PC-3 (cell line): ENCODE measurements at regions not wholly inside any gene's neighbourhood (a gene's known extent, or its start where the extent isn't known, plus 50 kb on each side); places are given as distances from the start of the nearest gene placed in this dataset.

ENCODE experiments used
- ATAC-seq: fragments of 200-7000 bp; cut with Tn5 transposase; 2 replicates; pipeline ENCODE4 v1.9.1; 2020; ENCODE audit warnings: mild to moderate bottlenecking, moderate library complexity
- BruUV-seq: library from RNA; stranded (reverse); fragments of 400-500 nt; replicated peaks from 2 replicates; lab custom pipeline; 2021; lab: Mats Ljungman, UMichigan
- CTCF ChIA-PET: fragments of 300-600 bp; sonication (Branson Sonifier 250); formaldehyde crosslinking; loops from one replicate; lab custom pipeline; 2022; ENCODE audit warnings: antibody characterized with exemption; lab: Charles Lee
- POLR2A ChIA-PET: fragments of 300-600 bp; sonication (Branson Sonifier 250); formaldehyde crosslinking; loops from one replicate; lab custom pipeline; 2022; ENCODE audit warnings: antibody characterized with exemption; ENCODE audit not compliant: unreplicated experiment; lab: Charles Lee
- DNase-seq: peaks from one replicate; pipeline ENCODE4 v3.0.0-alpha.2; 2015
- H2AFZ ChIP-seq: fragments of 300-600 bp; sonication (generic); 2 replicates; pipeline ENCODE4 v1.6.0; 2016; ENCODE audit warnings: antibody characterized with exemption, low read length
- H3F3A ChIP-seq: fragments of 300-600 bp; sonication (generic); one replicate; pipeline ENCODE4 v1.6.0; 2017; ENCODE audit warnings: antibody characterized with exemption, low read length, control low read depth, mild to moderate bottlenecking; ENCODE audit not compliant: unreplicated experiment
- H3K27ac ChIP-seq: fragments of 300-600 bp; sonication (generic); 2 replicates; pipeline ENCODE4 v1.5.1; 2016; ENCODE audit warnings: mild to moderate bottlenecking, low read length
- H3K27me3 ChIP-seq: fragments of 300-600 bp; sonication (generic); 2 replicates; pipeline ENCODE4 v1.6.1; 2016; ENCODE audit warnings: low read length, mixed read lengths
- H3K36me3 ChIP-seq: fragments of 300-600 bp; sonication (generic); 2 replicates; pipeline ENCODE4 v1.6.1; 2016; ENCODE audit warnings: low read depth, mixed run types, low read length, mixed read lengths
- H3K4me1 ChIP-seq: fragments of 300-600 bp; sonication (generic); 2 replicates; pipeline ENCODE4 v1.5.1; 2016; ENCODE audit warnings: low read length; ENCODE audit not compliant: insufficient read depth
- H3K4me2 ChIP-seq: fragments of 300-600 bp; sonication (generic); 2 replicates; pipeline ENCODE4 v1.6.0; 2016; ENCODE audit warnings: low read length
- H3K4me3 ChIP-seq: fragments of 300-600 bp; sonication (generic); 2 replicates; pipeline ENCODE4 v1.5.1; 2016; ENCODE audit warnings: mild to moderate bottlenecking, low read length, mixed read lengths
- H3K79me2 ChIP-seq: fragments of 300-600 bp; sonication (generic); 2 replicates; pipeline ENCODE4 v1.6.1; 2017; ENCODE audit warnings: low read length, mixed read lengths
- H3K9ac ChIP-seq: fragments of 300-600 bp; sonication (generic); 2 replicates; pipeline ENCODE4 v1.6.0; 2016; ENCODE audit warnings: mild to moderate bottlenecking, low read length
- H3K9me2 ChIP-seq: fragments of 300-600 bp; sonication (generic); replicated peaks from 2 replicates; pipeline ENCODE4 v1.6.1; 2016; ENCODE audit warnings: mixed run types, low read length, mixed read lengths
- H3K9me3 ChIP-seq: fragments of 300-600 bp; sonication (generic); 2 replicates; pipeline ENCODE4 v1.6.1; 2016; ENCODE audit warnings: low read length, mixed read lengths
- H4K20me1 ChIP-seq: fragments of 300-600 bp; sonication (generic); 2 replicates; pipeline ENCODE4 v1.6.1; 2016; ENCODE audit warnings: low read length, mixed read lengths
- CTCF ChIP-seq: fragments of 300-600 bp; sonication (generic); conservative IDR thresholded peaks from 2 replicates; pipeline ENCODE4 v1.5.1; 2017; ENCODE audit warnings: antibody characterized with exemption, low read depth, mild to moderate bottlenecking, low read length
- EZH2 ChIP-seq: fragments of 300-600 bp; sonication (generic); IDR thresholded peaks from one replicate; pipeline ENCODE4 v1.6.1; 2017; ENCODE audit warnings: antibody characterized with exemption, mild to moderate bottlenecking, low read length; ENCODE audit not compliant: unreplicated experiment
- EZH2phosphoT487 ChIP-seq: fragments of 300-600 bp; sonication (generic); IDR thresholded peaks from 2 replicates; pipeline ENCODE4 v1.6.1; 2018; ENCODE audit warnings: mild to moderate bottlenecking, antibody characterized with exemption, low read length, borderline replicate concordance
- intact Hi-C: fragments of 100-400 bp; cut with micrococcal nuclease; formaldehyde crosslinking; loops from 2 replicates; pipeline ENCODE4 v1.9.0; 2023

- DNase-seq (no peak), ATAC-seq (no peak)
- Histone ChIP-seq H3K4me2 (no peak overlapping the region), H4K20me1 (no peaks in the 10 kb centered on the region), H3K27ac (no peak overlapping the region), H3K36me3 (no peaks in the 10 kb centered on the region), H3K4me1 (no peaks in the 10 kb centered on the region), H3K27me3 (no peaks in the 10 kb centered on the region), H3K4me3 (no peak overlapping the region), H3K9me3 (no peaks in the 10 kb centered on the region), H3K79me2 (no peaks in the 10 kb centered on the region), H3K9ac (no peak overlapping the region), H2AFZ (no peak overlapping the region), H3F3A (no peaks in the 10 kb centered on the region), H3K9me2 (no peaks in the 10 kb centered on the region)
- CTCF ChIA-PET: no interaction called here
- TF ChIP-seq EZH2phosphoT487 (no peak), CTCF (no peak), EZH2 (no peak)
- POLR2A ChIA-PET: no interaction called here
- BruUV-seq: no TSS peak
- intact Hi-C loops: no loop called here
Measured at GRCh38 chr9:96128880-96129279, 173.1 kb downstream of the HSD17B3 start.

- no peak for DNase-seq
- Histone ChIP-seq H4K20me1 (no peaks in the 10 kb centered on the region), H3K27ac (no peak overlapping the region), H3K4me1 (no peaks in the 10 kb centered on the region), H3K4me2 (no peak overlapping the region), H3K36me3 (no peaks in the 10 kb centered on the region), H3K9ac (no peak overlapping the region), H2AFZ (no peak overlapping the region), H3K9me3 (no peaks in the 10 kb centered on the region), H3K27me3 (no peaks in the 10 kb centered on the region), H3F3A (no peaks in the 10 kb centered on the region), H3K9me2 (no peaks in the 10 kb centered on the region), H3K4me3 (no peak overlapping the region), H3K79me2 (no peaks in the 10 kb centered on the region)
- ChIA-PET CTCF (no interaction called here), POLR2A (no interaction called here)
- TF ChIP-seq EZH2phosphoT487: no peak
- no peak for TF ChIP-seq CTCF
- no peak for TF ChIP-seq EZH2
- no peak for ATAC-seq
- BruUV-seq: no TSS peak
- intact Hi-C loops: no loop called here
Measured at GRCh38 chr9:96126321-96126881, 175.6 kb downstream of the HSD17B3 start.

GRCh38 chr9:96125624-96126023 lies 176.4 kb downstream of the HSD17B3 start:
- POLR2A ChIA-PET: no interaction called here

More at GRCh38 chr9:96125624-96126023, 176.4 kb downstream of the HSD17B3 start:
- no peaks in the 10 kb centered on the region for H3K79me2 ChIP-seq
- intact Hi-C loops: no loop called here
- no peak overlapping the region for H3K4me3 ChIP-seq
- no peaks in the 10 kb centered on the region for H3K27me3 ChIP-seq
- H3K9me2 ChIP-seq: no peaks in the 10 kb centered on the region
- CTCF ChIA-PET: no interaction called here
- TF ChIP-seq EZH2phosphoT487: no peak
- TF ChIP-seq EZH2: no peak
- no peak for TF ChIP-seq CTCF
- no peaks in the 10 kb centered on the region for H3K9me3 ChIP-seq
- H3F3A ChIP-seq: no peaks in the 10 kb centered on the region
- no peaks in the 10 kb centered on the region for H4K20me1 ChIP-seq
- no peak for ATAC-seq
- no peak overlapping the region for H3K4me2 ChIP-seq
- BruUV-seq: no TSS peak
- H3K36me3 ChIP-seq: no peaks in the 10 kb centered on the region
- no peak for DNase-seq
- H3K27ac ChIP-seq: no peak overlapping the region
- no peak overlapping the region for H3K9ac ChIP-seq
- no peaks in the 10 kb centered on the region for H3K4me1 ChIP-seq
- H2AFZ ChIP-seq: no peak overlapping the region
